ENCODE measurements at regions not wholly inside any gene's neighbourhood (a gene's known extent, or its start where the extent isn't known, plus 50 kb on each side); places are given as distances from the start of the nearest gene placed in this dataset.

- H3K27ac ChIP-seq, result no peak overlapping the region
- no peak for DNase-seq (ENCODE audit: low spot score)
- TF ChIP-seq CTCF (IDR thresholded peaks at IDR 0.05), result no peak
- H3K4me3 ChIP-seq, result no peak overlapping the region
Observed at GRCh38 chr5:166992108-166992507, 1299.3 kb upstream of the WWC1 start.

GRCh38 chr5:166992874-166993722 is 1298.3 kb upstream of the WWC1 start:
- TF ChIP-seq CTCF (IDR thresholded peaks at IDR 0.05), result no peak
- no peak overlapping the region for H3K4me3 ChIP-seq
- DNase-seq (ENCODE audit: low spot score), result no peak
- no peak overlapping the region for H3K27ac ChIP-seq

GRCh38 chr5:166994226-166994625 is 1297.2 kb upstream of the WWC1 start:
- TF ChIP-seq CTCF (IDR thresholded peaks at IDR 0.05), result no peak
- Histone ChIP-seq H3K4me3 (no peak overlapping the region), H3K27ac (no peak overlapping the region)
- DNase-seq (ENCODE audit: low spot score), result no peak

DNA sequence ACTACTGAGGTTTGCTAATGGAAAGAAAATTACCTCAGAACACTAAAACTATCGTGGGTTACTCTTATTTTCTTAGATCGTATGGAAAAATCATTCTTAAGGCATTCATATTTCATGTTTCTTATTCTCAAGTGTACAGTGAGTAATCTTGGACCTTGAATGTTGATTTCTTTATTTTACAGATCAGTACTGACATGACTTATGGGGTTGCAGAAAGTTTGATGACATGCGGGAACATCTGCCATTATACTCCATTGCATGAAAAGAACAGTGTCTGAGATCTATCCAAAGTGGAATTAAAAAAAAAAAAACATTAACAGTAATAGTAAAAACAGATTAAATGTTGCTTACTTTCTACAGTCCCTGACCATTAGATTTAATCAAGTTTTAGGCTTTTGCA is 1290.2 kb upstream of the WWC1 start:
- no peak overlapping the region for H3K27ac ChIP-seq
- TF ChIP-seq CTCF (IDR thresholded peaks at IDR 0.05), result no peak

DNA sequence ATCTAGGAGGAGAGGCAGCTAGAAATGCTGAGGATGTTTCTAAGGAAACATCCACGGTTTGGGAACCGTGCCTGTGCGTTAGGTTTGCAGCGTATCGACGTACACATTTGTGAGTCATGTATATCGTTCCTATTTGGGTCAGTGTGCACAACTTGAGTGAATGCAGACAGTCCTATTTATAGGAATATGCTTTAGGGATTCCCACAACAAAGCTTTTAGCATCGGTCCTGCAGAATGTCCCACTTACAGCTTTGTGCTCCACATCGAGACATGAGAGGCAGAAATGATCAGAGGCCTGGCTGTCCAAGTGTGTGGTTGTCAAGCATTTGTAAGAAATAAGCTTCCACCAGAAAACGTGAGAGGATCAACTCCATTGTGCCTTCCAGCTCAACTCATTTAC is 1282.7 kb upstream of the WWC1 start:
- H3K27ac ChIP-seq, result no peak overlapping the region
- H3K4me3 ChIP-seq, result no peak overlapping the region
- no peak for DNase-seq (ENCODE audit: low spot score)
- no peak for TF ChIP-seq CTCF (IDR thresholded peaks at IDR 0.05)

More for the DNA sequence above, 1290.2 kb upstream of the WWC1 start:
- H3K4me3 ChIP-seq, result no peak overlapping the region
- no peak for DNase-seq (ENCODE audit: low spot score)

- Histone ChIP-seq H3K4me3 (no peak overlapping the region), H3K27ac (no peak overlapping the region)
- no peak for TF ChIP-seq CTCF (IDR thresholded peaks at IDR 0.05)
- DNase-seq (ENCODE audit: low spot score), result no peak
Observed at GRCh38 chr5:167011196-167011595, 1280.2 kb upstream of the WWC1 start.
